H1 (cell line): ENCODE measurements at regions not wholly inside any gene's neighbourhood (a gene's known extent, or its start where the extent isn't known, plus 50 kb on each side); places are given as distances from the start of the nearest gene placed in this dataset.
A peak's percentile ranks its signal among the peaks of the same experiment; 100 is the strongest.

Experiments
- CTCF ChIA-PET: fragments of 300-600 bp; sonication (Branson Sonifier 250); formaldehyde crosslinking; loops from one replicate; lab custom pipeline; 2021; ENCODE audit not compliant: partially characterized antibody; lab: Charles Lee
- POLR2A ChIA-PET: fragments of 300-600 bp; sonication (Branson Sonifier 250); formaldehyde crosslinking; loops from one replicate; lab custom pipeline; 2021; ENCODE audit warnings: inconsistent platforms; ENCODE audit not compliant: partially characterized antibody; lab: Charles Lee
- DNase-seq, 2 experiments: peaks; one replicate each; pipeline versions ENCODE4 v3.0.0 to v3.0.0-alpha.2; 2010 to 2022; ENCODE audit warnings: low spot score in 2 of 2, low read depth in 1 of 2, mixed read lengths in 1 of 2
- FAIRE-seq: peaks from 2 replicates; lab custom pipeline; 2011; peaks lifted over from hg19 to GRCh38; lab: Jason Lieb, UNC
- H2AFZ ChIP-seq: 2 replicates; pipeline ENCODE4 v1.8.1; 2012; ENCODE audit warnings: low read length, inconsistent platforms
- H2AK5ac ChIP-seq: 2 replicates; pipeline ENCODE4 v1.6.1; 2013; ENCODE audit warnings: low read depth, low read length
- H2BK120ac ChIP-seq: replicated peaks from 2 replicates; pipeline ENCODE3; 2013; ENCODE audit warnings: low read depth, low read length, inconsistent platforms
- H2BK12ac ChIP-seq: 2 replicates; pipeline ENCODE4 v1.6.1; 2013; ENCODE audit warnings: low read depth, low read length
- H2BK15ac ChIP-seq: 2 replicates; pipeline ENCODE4 v1.6.1; 2013; ENCODE audit warnings: low read length
- H2BK20ac ChIP-seq: 2 replicates; pipeline ENCODE4 v1.6.1; 2013; ENCODE audit warnings: low read length
- H2BK5ac ChIP-seq: 2 replicates; pipeline ENCODE4 v1.6.1; 2013; ENCODE audit warnings: low read depth, low read length
- H3K14ac ChIP-seq: 2 replicates; pipeline ENCODE4 v1.6.1; 2013; ENCODE audit warnings: inconsistent platforms; ENCODE audit not compliant: insufficient read length
- H3K18ac ChIP-seq: 2 replicates; pipeline ENCODE4 v1.6.1; 2013; ENCODE audit warnings: low read length; ENCODE audit errors: extremely low read depth
- H3K23ac ChIP-seq: 2 replicates; pipeline ENCODE4 v1.6.1; 2013; ENCODE audit warnings: inconsistent platforms; ENCODE audit not compliant: insufficient read length
- H3K23me2 ChIP-seq: 2 replicates; pipeline ENCODE4 v1.6.1; 2013; ENCODE audit warnings: low read depth, low read length
- H3K27ac ChIP-seq: 2 replicates; pipeline ENCODE4 v1.6.1; 2011; ENCODE audit warnings: low read depth, low read length, inconsistent platforms
- H3K27me3 ChIP-seq, 4 experiments: replicated peaks in 1 of 4; 1 replicate in 1 of 4; 2 replicates in 3 of 4; pipeline versions ENCODE4 v1.6.1 to v1.8.1; 2011 to 2013; ENCODE audit warnings: low read length in 3 of 4, mild to moderate bottlenecking in 3 of 4, inconsistent platforms in 2 of 4, mixed read lengths in 2 of 4, moderate library complexity in 1 of 4; ENCODE audit not compliant: control insufficient read depth in 3 of 4, insufficient read depth in 3 of 4; ENCODE audit errors: extremely low read depth in 1 of 4
- H3K36me3 ChIP-seq, 4 experiments: 2 replicates each; pipeline versions ENCODE4 v1.6.1 to v1.8.1; 2011 to 2013; ENCODE audit warnings: mild to moderate bottlenecking in 4 of 4, low read length in 3 of 4, moderate library complexity in 2 of 4, control low read depth in 1 of 4, inconsistent platforms in 1 of 4; ENCODE audit not compliant: insufficient read depth in 4 of 4, control insufficient read depth in 2 of 4
- H3K4ac ChIP-seq: replicated peaks from 2 replicates; pipeline ENCODE3; 2013; ENCODE audit warnings: low read length, low read depth, mixed read lengths, inconsistent platforms; ENCODE audit not compliant: insufficient read length
- H3K4me1 ChIP-seq, 4 experiments: replicated peaks in 1 of 4; 1 replicate in 1 of 4; 2 replicates in 3 of 4; pipeline versions ENCODE4 v1.6.1 to v1.8.1; 2011 to 2013; ENCODE audit warnings: low read length in 3 of 4, inconsistent platforms in 2 of 4, mixed read lengths in 1 of 4; ENCODE audit not compliant: insufficient read depth in 4 of 4, control insufficient read depth in 3 of 4
- H3K4me2 ChIP-seq, 2 experiments: 2 replicates each; pipeline versions ENCODE4 v1.6.1 to v1.8.1; 2011 to 2013; ENCODE audit warnings: low read depth in 2 of 2, low read length in 2 of 2, control low read depth in 1 of 2, inconsistent platforms in 1 of 2, mild to moderate bottlenecking in 1 of 2; ENCODE audit not compliant: insufficient read depth in 1 of 2
- H3K4me3 ChIP-seq, 4 experiments: fragments of 200-600, 300-600 bp in 1 of 4; sonication (generic), shearing (Covaris generic), sonication (Bioruptor Twin) in 1 of 4; 2 replicates each; pipeline versions ENCODE4 v1.5.1 to v1.8.1; 2011 to 2016; ENCODE audit warnings: low read length in 4 of 4, low read depth in 3 of 4, control low read depth in 2 of 4, inconsistent platforms in 2 of 4, mild to moderate bottlenecking in 2 of 4, mixed read lengths in 1 of 4, moderate library complexity in 1 of 4; ENCODE audit not compliant: insufficient read depth in 2 of 4; ENCODE audit errors: extremely low read depth in 1 of 4
- H3K56ac ChIP-seq: replicated peaks from 2 replicates; pipeline ENCODE3; 2013; ENCODE audit warnings: low read depth, mild to moderate bottlenecking, mixed read lengths, low read length, inconsistent platforms; ENCODE audit not compliant: insufficient read length
- H3K79me1 ChIP-seq: 2 replicates; pipeline ENCODE4 v1.6.1; 2013; ENCODE audit warnings: low read depth, low read length, control low read depth
- H3K79me2 ChIP-seq, 2 experiments: 2 replicates each; pipeline versions ENCODE4 v1.6.1 to v1.8.1; 2012 to 2013; ENCODE audit warnings: low read length in 2 of 2, mild to moderate bottlenecking in 2 of 2, inconsistent platforms in 1 of 2; ENCODE audit not compliant: insufficient read depth in 2 of 2, control insufficient read depth in 1 of 2
- H3K9ac ChIP-seq, 4 experiments: replicated peaks in 1 of 4; 1 replicate in 1 of 4; 2 replicates in 3 of 4; pipeline versions ENCODE4 v1.6.1 to v1.8.1; 2011 to 2013; ENCODE audit warnings: low read depth in 3 of 4, low read length in 3 of 4, control low read depth in 2 of 4, mild to moderate bottlenecking in 2 of 4, moderate library complexity in 2 of 4, inconsistent platforms in 1 of 4; ENCODE audit errors: extremely low read depth in 1 of 4
- H3K9me3 ChIP-seq, 2 experiments: 2 replicates each; pipeline versions ENCODE4 v1.6.1 to v1.8.1; 2012 to 2013; ENCODE audit warnings: mild to moderate bottlenecking in 2 of 2, moderate library complexity in 2 of 2, control low read depth in 1 of 2, inconsistent platforms in 1 of 2, low read depth in 1 of 2, low read length in 1 of 2, mixed read lengths in 1 of 2; ENCODE audit not compliant: insufficient read depth in 2 of 2
- H4K20me1 ChIP-seq, 2 experiments: replicated peaks in 1 of 2; 2 replicates each; pipeline versions ENCODE3 to v1.8.1; 2011 to 2013; ENCODE audit warnings: inconsistent platforms in 2 of 2, low read length in 2 of 2, mild to moderate bottlenecking in 1 of 2; ENCODE audit not compliant: insufficient read depth in 2 of 2, control insufficient read depth in 1 of 2
- H4K5ac ChIP-seq: 2 replicates; pipeline ENCODE4 v1.6.1; 2013; ENCODE audit warnings: low read length, low read depth, mixed read lengths, inconsistent platforms; ENCODE audit not compliant: insufficient read length
- H4K8ac ChIP-seq: 2 replicates; pipeline ENCODE4 v1.8.0; 2013; ENCODE audit warnings: mild to moderate bottlenecking, moderate library complexity, low read length, inconsistent platforms; ENCODE audit not compliant: insufficient read depth; ENCODE audit errors: extremely low read depth
- H4K91ac ChIP-seq: replicated peaks from 2 replicates; pipeline ENCODE3; 2013; ENCODE audit warnings: low read length, mixed read lengths, inconsistent platforms; ENCODE audit not compliant: insufficient read length
- CTBP2 ChIP-seq: IDR thresholded peaks from 2 replicates; pipeline ENCODE4 v1.7.0; 2011; ENCODE audit warnings: borderline replicate concordance, mild to moderate bottlenecking, moderate library complexity, mixed read lengths, low read length; ENCODE audit not compliant: insufficient read depth, insufficient read length
- EGR1 ChIP-seq: IDR thresholded peaks from 2 replicates; pipeline ENCODE4 v1.6.1; 2011; ENCODE audit warnings: low read depth, low read length, borderline replicate concordance
- EZH2 ChIP-seq: fragments of 200-600 bp; sonication (generic); IDR thresholded peaks from 2 replicates; pipeline ENCODE4 v1.7.1; 2012; ENCODE audit warnings: low read depth, mild to moderate bottlenecking, moderate library complexity, low read length, inconsistent platforms; ENCODE audit not compliant: severe bottlenecking
- GTF2F1 ChIP-seq: IDR thresholded peaks from 2 replicates; pipeline ENCODE4 v1.6.1; 2012; ENCODE audit warnings: low read depth, low read length, improper control_type of control experiment, borderline replicate concordance
- JUND ChIP-seq: IDR thresholded peaks from 2 replicates; pipeline ENCODE4 v1.6.1; 2011; ENCODE audit warnings: mild to moderate bottlenecking, improper control_type of control experiment, low read length
- POU5F1 ChIP-seq: IDR thresholded peaks from 2 replicates; pipeline ENCODE4 v1.6.1; 2011; ENCODE audit warnings: low read depth, mild to moderate bottlenecking, low read length, moderate library complexity
- RBBP5 ChIP-seq: IDR thresholded peaks from 2 replicates; pipeline ENCODE4 v1.7.1; 2012; ENCODE audit warnings: low read depth, mild to moderate bottlenecking, inconsistent platforms, low read length, moderate library complexity, borderline replicate concordance
- SUZ12 ChIP-seq: fragments of 200-600 bp; sonication (generic); IDR thresholded peaks from 2 replicates; pipeline ENCODE4 v1.6.1; 2012; ENCODE audit warnings: mild to moderate bottlenecking, inconsistent platforms, low read length, moderate library complexity, mixed read lengths
- TEAD4 ChIP-seq: IDR thresholded peaks from 2 replicates; pipeline ENCODE4 v1.6.1; 2012; ENCODE audit warnings: low read depth, low read length, inconsistent platforms, mixed read lengths
- USF2 ChIP-seq: IDR thresholded peaks from 2 replicates; pipeline ENCODE4 v1.6.1; 2011; ENCODE audit warnings: low read length, improper control_type of control experiment
- YY1 ChIP-seq: IDR thresholded peaks from 2 replicates; pipeline ENCODE4 v1.6.1; 2011; ENCODE audit warnings: low read depth, mild to moderate bottlenecking, low read length
- ZNF274 ChIP-seq: IDR thresholded peaks from 2 replicates; pipeline ENCODE4 v1.7.0; 2012; ENCODE audit warnings: low read length, borderline replicate concordance; ENCODE audit errors: extremely low read depth
- WGBS, 2 experiments: shearing (Covaris generic) in 1 of 2; methylation state at CpG; one replicate each; pipeline versions ENCODE4 v1.1.6 to v1.1.7; 2013 to 2015; ENCODE audit warnings: low lambda C conversion rate in 2 of 2, mixed read lengths in 2 of 2, inconsistent platforms in 1 of 2, low coverage in 1 of 2, missing lambda C conversion rate in 1 of 2; ENCODE audit not compliant: insufficient replicate concordance in 2 of 2, insufficient coverage in 1 of 2, insufficient read length in 1 of 2; ENCODE audit errors: extremely low coverage in 1 of 2, missing lambda C conversion rate in 1 of 2; 5-methylcytosine and 5-hydroxymethylcytosine counted together
- TF ChIP-seq, protein P1 (sequence below): IDR thresholded peaks from 2 replicates; pipeline ENCODE4 v1.6.1; 2011; ENCODE audit warnings: low read depth, mild to moderate bottlenecking, low read length; ENCODE audit not compliant: insufficient read depth

DNA sequence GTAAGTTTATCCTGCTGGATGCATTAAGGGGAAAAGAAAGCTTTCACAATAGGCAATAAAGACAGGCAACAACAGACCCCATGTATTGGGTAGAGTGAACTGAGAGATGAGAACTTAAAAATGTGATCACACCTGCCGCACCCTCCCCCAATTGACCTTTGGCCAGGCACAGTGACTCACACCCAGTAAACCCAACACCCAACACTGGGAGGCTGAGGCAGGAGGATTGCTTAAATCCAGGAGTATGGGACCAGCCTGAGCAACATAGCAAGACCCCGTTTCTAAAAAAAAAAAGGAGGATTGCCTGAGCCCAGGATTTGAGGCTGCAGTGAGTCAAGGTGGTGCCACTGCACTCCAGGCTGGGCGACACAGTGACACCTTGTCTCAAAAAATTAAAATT lies 86.9 kb downstream of the MPP7 start:
- Histone ChIP-seq H3K4me3 (no peak overlapping the region), H3K18ac (no peak overlapping the region), H3K4ac (no peak overlapping the region), H2BK12ac (no peak overlapping the region), H4K91ac (no peak overlapping the region), H3K79me2 (no peaks in the 10 kb centered on the region), H2BK20ac (no peak overlapping the region), H3K56ac (no peak overlapping the region), H3K27me3 (no peaks in the 10 kb centered on the region), H3K79me1 (no peaks in the 10 kb centered on the region), H4K5ac (peak overlapping the region; percentile 40), H2BK5ac (no peak overlapping the region), H2BK15ac (no peak overlapping the region), H3K27ac (no peak overlapping the region), H3K23me2 (no peaks in the 10 kb centered on the region), H3K36me3 (no peaks in the 10 kb centered on the region), H3K14ac (no peak overlapping the region), H3K4me2 (0 out of 4 replicates have a peak overlapping the region, but pooled peaks of 1 of the 2 experiments have one; percentile 7), H3K9me3 (no peaks in the 10 kb centered on the region), H3K4me1 (peaks cover 2 to 15% (median 7%) of the 10 kb centered on the region in 4 experiments; a peak in 5 of 7 replicates), H2AFZ (no peak overlapping the region), H4K8ac (no peak overlapping the region), H3K23ac (no peak overlapping the region), H4K20me1 (no peaks in the 10 kb centered on the region), H3K9ac (no peak overlapping the region), H2BK120ac (no peak overlapping the region), H2AK5ac (no peak overlapping the region)
- 64% methylated on average over 3 of the region's 3 CpGs; no CpG with 5 or more reads in 1 of the 2 experiments for WGBS, 2 experiments
- FAIRE-seq = no peak
- POLR2A ChIA-PET = no interaction called here
- DNase-seq = no peak
- CTCF ChIA-PET = no interaction called here
- TF ChIP-seq, protein P1, sequence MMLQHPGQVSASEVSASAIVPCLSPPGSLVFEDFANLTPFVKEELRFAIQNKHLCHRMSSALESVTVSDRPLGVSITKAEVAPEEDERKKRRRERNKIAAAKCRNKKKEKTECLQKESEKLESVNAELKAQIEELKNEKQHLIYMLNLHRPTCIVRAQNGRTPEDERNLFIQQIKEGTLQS = no peak
- no peak for TF ChIP-seq EGR1
- no peak for TF ChIP-seq ZNF274
- no peak for TF ChIP-seq TEAD4
- no peak for TF ChIP-seq GTF2F1
- no peak for TF ChIP-seq USF2
- no peak for TF ChIP-seq EZH2
- no peak for TF ChIP-seq RBBP5
- no peak for TF ChIP-seq JUND
- no peak for TF ChIP-seq POU5F1
- TF ChIP-seq CTBP2 = no peak
- TF ChIP-seq SUZ12 = no peak
- TF ChIP-seq YY1 = no peak
